Stimulated activated CD4-positive, alpha-beta T cell treated with anti-CD3 and anti-CD28 coated beads, Interleukin-2, amount 100 ng/mL, for 24 hours (primary cell): ENCODE measurements at regions not wholly inside any gene's neighbourhood (a gene's known extent, or its start where the extent isn't known, plus 50 kb on each side); places are given as distances from the start of the nearest gene placed in this dataset.
"Not testable (repeated sequence)": the region's sequence is repeated elsewhere in the genome, so short reads cannot be mapped to it uniquely, and the experiment has no call there.

ENCODE experiments used
- DNase-seq, 2 donors: peaks; one replicate each; pipeline ENCODE4 v3.0.0-alpha.2; 2020

- no peak for DNase-seq
Observed at GRCh38 chr7:27032839-27033238, 63.0 kb downstream of the HOXA1 start.

- DNase-seq, result no peak
Observed at GRCh38 chr7:27031289-27032172, 64.3 kb downstream of the HOXA1 start.

DNA sequence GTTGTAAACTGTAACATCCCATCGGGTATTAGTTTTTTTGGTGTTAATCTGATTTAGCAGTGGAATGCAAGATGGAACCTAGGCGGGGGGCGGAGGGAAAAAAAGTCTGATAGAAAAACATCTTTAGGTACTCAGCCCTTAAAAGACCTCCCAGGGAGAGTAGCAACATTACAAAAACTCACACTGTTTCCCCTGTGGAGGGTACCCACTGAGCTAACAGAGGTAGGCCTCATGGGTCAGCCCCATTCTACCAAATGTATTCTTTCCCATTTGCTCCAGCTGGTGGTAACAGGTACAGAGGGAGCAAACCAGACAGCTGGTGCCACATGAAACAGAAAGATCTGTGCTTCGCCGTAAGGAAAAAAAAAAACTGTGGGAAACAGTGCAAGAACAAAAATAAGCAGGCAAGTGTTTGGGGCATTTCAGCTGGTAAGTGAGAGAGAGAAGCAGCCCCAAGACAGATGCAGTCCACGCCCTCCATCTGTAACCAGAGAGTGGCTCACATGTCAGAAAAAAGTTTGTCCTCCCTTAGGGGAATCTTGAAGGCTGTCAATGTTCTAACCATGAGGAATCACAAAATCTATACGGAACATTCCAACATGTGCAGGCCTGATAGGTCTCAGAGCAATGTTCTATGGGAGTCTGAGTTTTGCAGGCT is 65.3 kb downstream of the HOXA1 start:
- no peak for DNase-seq

- DNase-seq, result no peak
Observed at GRCh38 chr7:27025270-27025669, 70.5 kb downstream of the HOXA1 start.

DNA sequence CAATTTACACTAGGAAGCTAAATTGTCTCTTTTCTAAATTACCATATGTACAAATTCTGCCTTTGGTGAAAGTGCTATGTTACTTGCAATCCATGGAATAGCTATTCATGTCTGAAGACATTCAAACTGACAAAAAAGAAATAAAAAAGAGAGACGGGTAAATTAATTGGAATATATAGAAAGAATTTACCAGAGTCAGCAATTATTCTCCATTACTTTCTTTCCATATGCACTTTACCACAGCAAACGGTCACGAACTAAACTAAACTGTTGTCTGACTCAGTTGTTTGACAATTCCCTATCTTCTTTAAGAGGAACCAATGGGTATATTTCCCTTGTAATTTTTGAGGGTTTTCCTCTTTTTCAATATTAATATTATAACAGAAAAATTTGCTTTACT is 85.7 kb downstream of the HOXA1 start:
- DNase-seq, result no peak

DNA sequence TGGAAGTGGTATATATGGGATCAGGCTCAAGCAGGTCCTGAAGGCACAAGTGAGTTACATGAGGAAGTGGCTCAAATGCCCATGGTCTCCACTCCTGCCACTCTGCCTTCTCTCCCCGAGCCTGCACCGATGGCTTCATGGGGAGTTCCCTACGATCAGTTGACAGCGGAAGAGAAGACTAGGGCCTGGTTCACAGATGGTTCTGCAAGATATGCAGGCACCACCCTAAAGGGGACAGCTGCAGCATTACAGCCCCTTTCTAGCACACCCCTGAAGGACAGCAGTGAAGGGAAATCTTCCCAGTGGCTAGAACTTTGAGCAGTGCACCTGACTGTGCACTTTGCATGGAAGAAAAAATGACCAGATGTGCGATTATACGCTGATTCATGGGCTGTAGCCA is 95.3 kb downstream of the HOXA1 start:
- no peak for DNase-seq

- DNase-seq, result not testable (repeated sequence)
Observed at GRCh38 chr7:26998284-26998683, 97.5 kb downstream of the HOXA1 start.

DNA sequence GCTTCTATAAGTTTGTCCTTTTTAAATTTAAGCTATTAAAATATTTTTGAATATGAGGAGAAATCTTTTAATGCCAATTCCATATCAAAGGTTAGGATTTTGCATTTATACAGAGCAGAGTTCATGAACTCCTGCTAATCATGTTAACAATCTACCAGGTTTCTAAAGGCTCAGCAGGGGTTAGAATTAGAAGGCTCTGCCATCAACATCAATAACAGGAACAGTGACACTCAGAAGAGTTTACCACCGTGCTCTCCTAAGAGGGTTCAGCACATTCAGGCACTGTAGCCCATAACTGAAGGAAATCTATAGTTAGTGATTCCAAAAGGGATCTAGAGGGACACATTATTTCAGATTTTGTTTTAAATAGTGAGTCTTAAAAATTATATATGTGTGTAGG is 100.1 kb downstream of the HOXA1 start:
- no peak for DNase-seq

DNA sequence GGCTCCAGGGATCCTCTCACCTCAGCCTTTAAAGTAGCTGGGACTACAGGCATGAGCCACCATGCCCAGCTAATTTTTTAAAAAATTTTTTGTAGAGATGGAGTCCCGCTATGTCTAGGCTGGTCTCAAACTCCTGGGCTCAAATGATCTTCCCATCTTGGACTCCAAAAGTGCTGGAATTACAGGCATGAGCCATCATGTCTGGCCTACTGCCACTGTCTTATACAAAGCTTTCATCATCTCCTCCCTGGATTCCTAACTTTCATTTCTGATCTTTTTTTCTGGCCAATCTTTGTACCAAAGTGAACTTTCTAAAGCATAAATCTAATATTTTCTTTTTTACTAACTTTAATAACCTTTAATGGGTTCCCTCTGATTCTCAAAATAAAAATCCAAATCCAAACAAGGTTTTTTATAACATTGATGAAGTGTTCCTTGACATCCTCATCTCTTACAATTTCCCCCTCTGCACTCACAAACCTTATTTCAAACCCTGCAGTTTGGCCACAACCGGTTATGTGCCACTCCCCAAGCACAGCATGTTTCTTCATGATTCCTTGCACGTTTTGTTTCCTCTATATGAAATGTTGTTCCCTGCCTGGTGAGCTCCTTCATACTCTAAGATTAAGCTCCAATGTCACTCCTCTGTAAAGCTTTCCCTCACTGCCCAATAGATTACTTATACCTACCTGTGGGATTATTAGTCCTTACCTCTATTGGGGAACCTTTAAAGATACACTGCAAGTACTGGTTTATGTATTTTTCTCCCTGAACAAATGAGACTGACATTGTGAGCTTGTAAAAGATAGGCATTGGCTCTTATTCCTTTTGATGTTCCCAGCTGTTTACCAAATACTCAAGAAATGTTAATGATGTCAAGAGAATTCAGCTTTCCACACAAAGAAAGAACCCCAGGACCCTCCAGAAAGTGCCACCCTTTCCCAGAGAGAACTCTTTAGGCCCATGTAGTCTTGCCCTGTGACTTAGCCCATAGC is 101.7 kb downstream of the HOXA1 start:
- DNase-seq, result no peak

- DNase-seq, result no peak
Observed at GRCh38 chr7:26992670-26993069, 103.1 kb downstream of the HOXA1 start.

DNA sequence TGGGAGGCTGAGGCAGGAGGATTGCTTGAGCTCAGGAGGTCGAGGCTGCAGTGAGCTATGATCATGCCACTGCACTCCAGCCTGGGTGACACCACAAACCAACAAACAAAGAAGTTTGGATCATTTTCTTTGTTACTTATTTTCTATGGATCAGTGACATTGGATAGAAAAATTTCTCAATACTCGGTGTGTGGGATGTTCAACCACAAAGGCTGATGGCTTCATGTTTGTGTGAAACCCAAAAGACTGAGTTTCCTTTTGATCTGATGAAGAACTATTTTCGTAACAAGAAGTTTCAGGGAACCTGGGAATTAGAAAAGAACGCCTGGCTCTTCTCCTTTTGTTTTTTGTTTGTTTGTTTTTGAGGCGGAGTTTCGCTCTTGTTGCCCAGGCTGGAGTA is 104.0 kb downstream of the HOXA1 start:
- no peak for DNase-seq

DNA sequence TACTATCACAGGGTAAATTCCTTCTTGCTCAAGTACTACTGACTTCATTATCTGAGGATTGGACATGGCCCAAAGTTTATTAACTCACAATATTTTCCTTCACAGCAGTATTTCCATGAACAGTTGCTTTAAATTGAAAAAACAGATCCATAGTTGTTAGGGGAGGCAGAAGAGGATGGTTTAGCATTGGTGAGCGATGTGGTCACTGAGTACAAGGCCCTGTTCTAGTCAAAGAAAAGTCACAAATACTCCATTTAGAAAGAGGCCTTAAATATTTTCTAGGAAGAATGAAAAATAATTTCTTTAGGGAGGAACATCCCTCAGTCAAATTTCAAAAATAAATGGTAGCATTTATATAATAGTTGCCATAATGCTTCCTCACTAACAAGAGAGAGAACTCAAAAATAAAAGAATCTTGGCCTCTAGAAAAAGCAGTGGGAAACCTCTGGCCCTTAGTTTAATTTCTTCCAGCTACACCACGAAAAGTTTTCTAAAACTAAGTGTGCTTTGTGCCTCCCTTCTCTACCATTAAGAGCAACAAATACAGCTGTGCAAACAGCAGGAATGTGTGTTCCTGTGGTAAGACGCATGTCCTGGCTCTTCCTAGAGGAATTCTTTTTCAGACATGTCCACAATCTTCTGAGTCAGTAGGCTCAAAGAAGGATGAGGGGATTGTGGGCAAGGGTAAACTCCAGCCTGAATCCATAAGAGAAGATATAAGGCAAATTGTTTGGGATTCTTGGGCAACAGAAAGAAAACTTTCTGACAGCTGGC is 105.7 kb downstream of the HOXA1 start:
- DNase-seq, result no peak

DNA sequence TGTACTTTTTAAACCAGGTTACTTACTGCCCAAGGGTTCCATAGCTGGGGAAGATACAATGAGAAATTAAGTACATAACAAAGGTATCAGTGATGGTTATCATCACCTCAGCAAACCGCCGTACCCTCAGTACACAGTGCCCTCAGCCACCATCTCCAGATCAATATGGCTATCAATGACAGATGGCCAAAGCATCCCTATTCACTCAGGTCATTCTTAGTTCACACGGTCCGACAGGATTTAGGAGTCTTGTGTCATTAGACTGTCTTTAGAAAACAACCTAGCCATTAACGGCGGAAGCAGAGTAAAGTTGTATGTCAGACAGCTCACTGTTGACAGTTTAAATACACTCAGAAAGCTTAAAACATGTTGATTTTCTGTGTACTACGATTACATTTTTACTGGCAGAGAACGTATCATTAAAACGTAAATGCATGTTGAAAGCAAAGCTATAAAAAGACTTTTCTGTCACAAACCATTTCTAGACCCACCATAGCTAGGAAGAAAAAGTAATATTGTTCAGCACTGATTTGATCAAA is 106.9 kb downstream of the HOXA1 start:
- DNase-seq, result no peak

GRCh38 chr7:26987338-26987737 is 108.5 kb downstream of the HOXA1 start:
- no peak for DNase-seq

DNA sequence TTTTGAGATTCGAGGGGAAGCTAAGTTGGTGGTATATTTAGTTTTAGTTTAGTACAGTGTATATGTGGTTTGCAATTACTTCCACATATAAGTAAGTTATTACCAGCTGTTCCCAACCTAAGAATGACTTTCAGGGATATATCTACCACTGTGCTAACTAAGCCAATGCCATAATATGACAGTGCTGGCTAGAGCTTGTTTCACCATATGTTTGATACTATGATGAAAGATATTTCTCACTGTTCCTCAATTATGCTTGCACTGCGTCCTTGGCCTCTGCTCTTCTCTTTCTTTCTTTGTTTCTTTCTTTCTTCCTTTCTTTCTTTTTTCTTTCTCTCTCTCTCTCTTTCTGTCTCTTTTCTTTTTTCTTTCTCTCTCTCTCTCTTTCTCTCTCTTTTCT is 113.8 kb upstream of the SKAP2 start:
- DNase-seq, result no peak

- no peak for DNase-seq
Observed at GRCh38 chr7:26976840-26977239, 112.5 kb upstream of the SKAP2 start.

- DNase-seq, result not testable (repeated sequence)
Observed at GRCh38 chr7:26971924-26972323, 107.5 kb upstream of the SKAP2 start.

GRCh38 chr7:26965724-26966123 is 101.3 kb upstream of the SKAP2 start:
- DNase-seq, result no peak

GRCh38 chr7:26964156-26964808 is 99.9 kb upstream of the SKAP2 start:
- no peak for DNase-seq

DNA sequence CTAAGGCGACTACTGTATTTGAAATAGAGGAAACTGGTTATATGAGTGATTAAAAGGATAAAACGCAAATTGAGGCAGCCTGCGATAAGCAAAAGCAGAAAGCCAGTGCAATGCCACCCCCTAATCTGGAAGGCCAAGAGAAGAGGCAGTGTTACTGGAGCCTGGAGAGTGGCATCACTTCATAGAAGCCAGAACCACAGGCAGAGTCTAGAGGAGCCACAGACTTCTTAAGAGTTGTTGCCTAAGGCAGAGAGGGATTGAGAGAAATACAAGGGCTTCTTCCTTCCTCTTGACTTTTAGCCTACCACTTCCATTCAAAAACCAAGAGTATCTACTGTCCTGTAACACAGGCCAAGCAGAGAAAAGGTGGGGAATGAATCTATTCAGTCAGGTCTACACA is 94.9 kb upstream of the SKAP2 start:
- DNase-seq, result no peak

DNA sequence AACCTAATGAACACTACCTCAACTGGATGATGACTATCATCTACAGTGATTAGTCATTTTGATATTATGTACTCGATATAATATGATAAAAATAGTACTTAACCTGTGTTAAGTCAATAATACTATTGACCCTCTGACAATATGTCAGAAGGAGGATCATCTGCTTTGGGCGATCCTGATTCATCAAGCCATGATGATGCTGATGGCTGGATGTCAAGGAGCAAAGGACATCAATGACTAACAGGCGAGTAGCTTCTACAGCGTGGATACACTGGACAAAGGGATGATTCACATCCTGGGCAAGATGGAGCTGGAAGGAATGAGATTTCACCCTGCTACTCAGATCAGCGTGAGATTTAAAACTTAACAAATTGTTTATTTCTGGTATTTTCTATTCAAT is 94.4 kb upstream of the SKAP2 start:
- DNase-seq, result no peak

GRCh38 chr7:26955516-26955915 is 91.1 kb upstream of the SKAP2 start:
- DNase-seq, result no peak
